Effector memory CD8-positive, alpha-beta T cell (primary cell): ENCODE measurements at regions not wholly inside any gene's neighbourhood (a gene's known extent, or its start where the extent isn't known, plus 50 kb on each side); places are given as distances from the start of the nearest gene placed in this dataset.

ENCODE experiments used
- ATAC-seq: fragments of 150-1000 bp; cut with Tn5 transposase; replicated peaks from 2 replicates; pipeline ENCODE4 v1.10.0; 2021; ENCODE audit warnings: mild to moderate bottlenecking, moderate library complexity
- DNase-seq, 3 experiments: peaks; one replicate each; pipeline ENCODE4 v3.0.0; 2021
- H3K27ac Mint-ChIP-seq, 2 donors: one replicate each; pipeline ENCODE4 v1.8.0; 2022; ENCODE audit warnings: mild to moderate bottlenecking in 2 of 2, mixed read lengths in 2 of 2, moderate library complexity in 2 of 2
- H3K27me3 Mint-ChIP-seq, 2 donors: one replicate each; pipeline ENCODE4 v1.8.0; 2022; ENCODE audit warnings: mixed read lengths in 2 of 2
- H3K36me3 Mint-ChIP-seq: one replicate; pipeline ENCODE4 v1.8.0; 2022; ENCODE audit warnings: mild to moderate bottlenecking, moderate library complexity, mixed read lengths; ENCODE audit not compliant: insufficient read depth
- H3K4me1 Mint-ChIP-seq, 2 donors: one replicate each; pipeline ENCODE4 v1.8.0; 2022; ENCODE audit warnings: low read depth in 2 of 2, mixed read lengths in 2 of 2
- H3K4me3 Mint-ChIP-seq, 2 donors: one replicate each; pipeline ENCODE4 v1.8.0; 2022; ENCODE audit warnings: mild to moderate bottlenecking in 2 of 2, mixed read lengths in 2 of 2, moderate library complexity in 2 of 2
- H3K9me3 Mint-ChIP-seq, 2 donors: one replicate each; pipeline ENCODE4 v1.8.0; 2022; ENCODE audit warnings: mixed read lengths in 2 of 2

DNA sequence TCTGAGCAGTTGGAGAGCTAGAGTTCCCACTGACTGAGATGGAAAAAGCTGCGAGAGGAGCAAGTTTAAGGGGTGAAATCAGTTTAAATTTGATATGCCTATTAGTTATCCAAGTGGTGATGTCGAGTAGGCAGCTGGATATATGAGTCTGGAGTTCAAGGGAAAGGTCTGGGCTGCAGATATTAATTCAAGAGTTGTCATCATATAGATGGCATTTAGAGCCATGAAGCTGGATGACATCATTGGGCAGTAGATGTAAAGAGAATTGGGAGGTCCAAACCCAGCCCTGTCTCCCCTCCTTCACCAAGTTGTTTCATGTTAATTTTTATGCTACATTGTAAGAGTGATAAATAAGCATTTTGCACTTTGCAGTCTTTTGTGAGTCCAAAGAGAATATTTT lies 898.1 kb downstream of the GALC start:
- no peak for DNase-seq
- H3K4me1 Mint-ChIP-seq, result no peaks in the 10 kb centered on the region
- no peaks in the 10 kb centered on the region for H3K36me3 Mint-ChIP-seq
- no peak for ATAC-seq
- H3K27me3 Mint-ChIP-seq, result no peaks in the 10 kb centered on the region
- H3K4me3 Mint-ChIP-seq, result no peak overlapping the region
- no peak overlapping the region for H3K27ac Mint-ChIP-seq
- H3K9me3 Mint-ChIP-seq, result peaks cover 8 to 9% of the 10 kb centered on the region in 2 donors

DNA sequence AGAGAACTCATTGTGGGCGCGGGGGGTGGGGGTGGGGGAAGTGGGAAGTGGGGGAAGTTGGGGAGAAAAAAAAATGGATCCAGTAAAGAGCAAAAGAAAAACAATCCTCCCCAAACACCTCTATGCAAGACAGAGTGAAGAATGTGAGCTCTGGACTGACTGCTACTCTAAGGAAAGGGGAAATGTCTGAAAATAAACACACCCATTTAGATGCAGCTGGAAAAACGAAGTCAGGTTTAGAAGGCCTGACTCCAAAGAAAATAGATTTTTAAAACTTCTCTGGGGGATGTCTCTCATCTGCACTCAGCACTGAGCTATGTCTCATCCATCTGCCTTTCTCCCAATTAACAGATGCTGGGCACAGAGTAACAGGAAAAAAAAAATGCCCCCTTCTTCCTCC lies 904.4 kb downstream of the GALC start:
- H3K27me3 Mint-ChIP-seq, result no peaks in the 10 kb centered on the region
- no peak overlapping the region for H3K27ac Mint-ChIP-seq
- ATAC-seq, result no peak
- no peak for DNase-seq
- no peaks in the 10 kb centered on the region for H3K36me3 Mint-ChIP-seq
- no peaks in the 10 kb centered on the region for H3K4me1 Mint-ChIP-seq
- no peak overlapping the region for H3K4me3 Mint-ChIP-seq
- peaks cover 8 to 9% of the 10 kb centered on the region in 2 donors for H3K9me3 Mint-ChIP-seq

- ATAC-seq, result no peak
- Mint-ChIP-seq H3K9me3 (peaks cover 9 to 15% of the 10 kb centered on the region in 2 donors), H3K4me1 (no peaks in the 10 kb centered on the region), H3K27ac (no peak overlapping the region), H3K4me3 (no peak overlapping the region), H3K27me3 (no peaks in the 10 kb centered on the region), H3K36me3 (no peaks in the 10 kb centered on the region)
- no peak for DNase-seq
These were observed 905.1 kb downstream of the GALC start for GRCh38 chr14:87087881-87088280.

- DNase-seq, result no peak
- H3K27ac Mint-ChIP-seq, result no peak overlapping the region
These were observed 908.1 kb downstream of the GALC start for GRCh38 chr14:87084908-87085307.

DNA sequence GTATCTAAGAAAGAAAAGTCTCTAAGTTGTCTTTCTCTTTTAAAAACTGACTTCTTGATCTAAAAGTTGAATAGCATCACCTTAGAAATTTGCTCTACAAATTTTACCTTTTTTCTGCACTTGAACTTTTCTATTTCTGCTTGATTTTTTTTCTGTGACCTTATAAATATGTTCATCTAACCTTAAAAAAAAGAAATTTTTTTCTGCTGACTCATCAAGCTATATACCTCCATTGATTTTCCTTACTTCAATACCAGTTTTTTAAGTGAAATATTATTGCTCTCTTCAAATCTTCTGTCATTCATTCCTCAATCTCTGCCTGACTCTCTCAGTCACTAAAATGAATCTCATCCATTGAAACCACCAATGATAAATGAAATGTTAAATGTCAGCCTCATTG lies 910.1 kb downstream of the GALC start:
- Mint-ChIP-seq H3K36me3 (no peaks in the 10 kb centered on the region), H3K9me3 (peaks cover 17 to 24% of the 10 kb centered on the region in 2 donors)

More at GRCh38 chr14:87084908-87085307, 908.1 kb downstream of the GALC start:
- ATAC-seq, result no peak
- no peak overlapping the region for H3K4me3 Mint-ChIP-seq
- H3K4me1 Mint-ChIP-seq, result no peaks in the 10 kb centered on the region
- H3K27me3 Mint-ChIP-seq, result no peaks in the 10 kb centered on the region
- H3K36me3 Mint-ChIP-seq, result no peaks in the 10 kb centered on the region
- peaks cover 17 to 24% of the 10 kb centered on the region in 2 donors for H3K9me3 Mint-ChIP-seq

DNA sequence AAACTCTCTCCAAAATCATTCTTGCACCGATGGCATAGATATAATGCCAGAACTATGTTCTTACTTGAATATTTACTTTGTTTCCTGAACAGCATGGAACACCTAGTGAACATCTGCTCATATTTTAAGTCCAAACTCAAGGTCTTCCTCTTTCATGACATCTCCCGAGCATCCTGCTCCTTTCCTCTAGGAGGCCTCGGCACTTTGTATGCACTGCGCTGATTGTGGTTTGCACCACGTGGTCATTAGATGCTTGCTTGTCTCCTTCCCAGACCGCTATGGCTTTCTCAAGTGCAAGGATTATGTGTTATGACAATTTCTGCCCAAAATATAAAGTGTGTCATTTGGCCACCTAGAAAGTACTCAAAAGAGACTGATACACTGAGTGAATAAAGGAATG lies 912.0 kb downstream of the GALC start:
- Mint-ChIP-seq H3K27me3 (no peaks in the 10 kb centered on the region), H3K4me3 (no peak overlapping the region), H3K36me3 (no peaks in the 10 kb centered on the region), H3K27ac (no peak overlapping the region), H3K4me1 (no peaks in the 10 kb centered on the region), H3K9me3 (peaks cover 17 to 24% of the 10 kb centered on the region in 2 donors)
- DNase-seq, result no peak
- ATAC-seq, result no peak

More for the DNA sequence above, 910.1 kb downstream of the GALC start:
- DNase-seq (no peak), ATAC-seq (no peak)
- H3K27ac Mint-ChIP-seq, result no peak overlapping the region
- no peaks in the 10 kb centered on the region for H3K4me1 Mint-ChIP-seq
- H3K27me3 Mint-ChIP-seq, result no peaks in the 10 kb centered on the region
- H3K4me3 Mint-ChIP-seq, result no peak overlapping the region

GRCh38 chr14:87080146-87080545 lies 912.8 kb downstream of the GALC start:
- no peaks in the 10 kb centered on the region for H3K27me3 Mint-ChIP-seq
- ATAC-seq, result no peak
- DNase-seq, result no peak
- H3K36me3 Mint-ChIP-seq, result no peaks in the 10 kb centered on the region
- H3K4me1 Mint-ChIP-seq, result no peaks in the 10 kb centered on the region
- peaks cover 14 to 18% of the 10 kb centered on the region in 2 donors for H3K9me3 Mint-ChIP-seq
- H3K27ac Mint-ChIP-seq, result no peak overlapping the region
- H3K4me3 Mint-ChIP-seq, result no peak overlapping the region

GRCh38 chr14:87079416-87079815 lies 913.6 kb downstream of the GALC start:
- Mint-ChIP-seq H3K4me3 (no peak overlapping the region), H3K4me1 (no peaks in the 10 kb centered on the region), H3K27ac (no peak overlapping the region), H3K36me3 (no peaks in the 10 kb centered on the region), H3K27me3 (no peaks in the 10 kb centered on the region), H3K9me3 (peaks cover 14 to 17% of the 10 kb centered on the region in 2 donors)
- DNase-seq (no peak), ATAC-seq (no peak)

DNA sequence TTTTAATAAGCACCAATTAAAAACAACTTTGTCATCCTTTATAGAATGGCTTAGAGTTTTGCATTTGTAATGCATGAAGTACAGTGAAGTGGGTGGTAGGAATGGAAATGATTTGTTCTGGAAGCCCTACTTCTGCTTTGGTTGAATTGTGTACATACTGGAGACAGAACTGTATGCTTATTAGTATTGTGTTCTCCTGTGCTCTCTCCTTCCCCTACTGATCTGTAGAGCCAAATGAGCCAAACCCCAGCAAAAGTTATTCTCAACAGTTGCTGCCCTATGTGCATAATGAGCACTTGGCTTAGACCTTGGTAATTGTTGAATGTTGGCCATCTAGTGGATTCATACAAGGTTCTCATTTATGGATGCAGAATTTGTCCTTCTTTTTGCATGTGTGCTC lies 916.1 kb downstream of the GALC start:
- Mint-ChIP-seq H3K9me3 (peaks cover 0 to 4% of the 10 kb centered on the region in 2 donors), H3K27me3 (no peaks in the 10 kb centered on the region), H3K36me3 (no peaks in the 10 kb centered on the region), H3K4me3 (no peak overlapping the region), H3K27ac (no peak overlapping the region), H3K4me1 (no peaks in the 10 kb centered on the region)
- no peak for ATAC-seq
- no peak for DNase-seq

DNA sequence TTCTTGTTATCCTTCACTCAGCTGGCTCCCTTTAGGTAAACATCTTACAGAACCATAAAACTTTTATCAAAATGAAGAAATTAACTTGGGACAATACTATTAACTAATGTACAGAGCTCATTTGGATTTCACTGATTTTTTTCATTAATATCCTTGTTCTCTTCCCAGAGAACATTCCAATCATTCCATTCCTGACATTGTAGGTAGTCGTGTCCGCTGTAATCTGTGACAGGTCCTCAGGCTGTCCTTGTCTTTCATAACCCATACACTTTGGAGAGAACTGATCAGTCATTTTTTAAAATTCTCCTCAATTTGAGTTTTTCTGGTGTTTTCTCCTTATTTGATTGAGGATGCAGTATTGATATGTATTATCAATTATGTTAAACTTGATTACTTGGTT lies 916.8 kb downstream of the GALC start:
- no peaks in the 10 kb centered on the region for H3K36me3 Mint-ChIP-seq
- DNase-seq, result no peak
- no peak overlapping the region for H3K27ac Mint-ChIP-seq
- H3K4me1 Mint-ChIP-seq, result no peaks in the 10 kb centered on the region
- H3K4me3 Mint-ChIP-seq, result no peak overlapping the region
- no peak for ATAC-seq
- peaks cover 7% of the 10 kb centered on the region in 2 donors for H3K9me3 Mint-ChIP-seq
- no peaks in the 10 kb centered on the region for H3K27me3 Mint-ChIP-seq

DNA sequence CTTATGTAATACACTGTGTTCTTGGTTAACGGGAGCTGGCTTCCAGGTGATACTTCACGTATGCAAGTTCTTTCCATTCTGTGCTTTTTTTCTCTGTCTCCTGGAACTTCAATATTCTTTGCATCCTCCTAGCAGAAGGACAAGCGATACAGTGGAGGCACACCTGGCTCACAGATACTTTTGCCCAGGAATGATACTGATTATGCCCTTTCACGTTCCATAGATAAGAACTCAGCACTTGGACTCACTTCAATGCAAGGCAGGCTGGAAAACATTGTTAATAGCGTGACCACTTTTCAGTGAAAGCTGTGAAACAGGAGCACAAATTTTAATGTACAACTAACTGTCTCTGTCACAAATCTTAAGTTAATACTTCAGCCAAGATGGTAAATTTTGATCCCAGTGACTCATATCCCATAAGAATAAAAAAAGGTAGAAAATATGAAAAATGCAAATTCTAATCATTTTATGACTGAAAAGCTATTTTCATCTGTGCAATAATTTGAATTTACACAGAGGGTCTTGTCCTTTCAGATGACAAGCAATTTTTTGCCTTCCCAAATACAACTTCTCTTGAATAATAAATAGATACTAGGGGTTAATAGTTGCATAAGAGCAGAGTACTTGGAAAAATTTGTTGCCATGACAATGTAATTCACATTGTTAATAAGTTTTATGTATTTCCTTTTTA lies 919.0 kb downstream of the GALC start:
- no peaks in the 10 kb centered on the region for H3K36me3 Mint-ChIP-seq
- no peak overlapping the region for H3K4me3 Mint-ChIP-seq
- DNase-seq (no peak), ATAC-seq (no peak)
- H3K4me1 Mint-ChIP-seq, result no peaks in the 10 kb centered on the region
- H3K9me3 Mint-ChIP-seq, result peaks cover 7 to 14% of the 10 kb centered on the region in 2 donors
- H3K27ac Mint-ChIP-seq, result no peak overlapping the region
- no peaks in the 10 kb centered on the region for H3K27me3 Mint-ChIP-seq

GRCh38 chr14:87067591-87067990 lies 925.4 kb downstream of the GALC start:
- no peak for ATAC-seq
- DNase-seq, result no peak
- Mint-ChIP-seq H3K36me3 (no peaks in the 10 kb centered on the region), H3K9me3 (peaks cover 11 to 14% of the 10 kb centered on the region in 2 donors), H3K4me3 (no peak overlapping the region), H3K4me1 (no peaks in the 10 kb centered on the region), H3K27ac (no peak overlapping the region), H3K27me3 (no peaks in the 10 kb centered on the region)

- Mint-ChIP-seq H3K36me3 (no peaks in the 10 kb centered on the region), H3K4me1 (no peaks in the 10 kb centered on the region), H3K27me3 (no peaks in the 10 kb centered on the region), H3K4me3 (no peak overlapping the region), H3K9me3 (peaks cover 11 to 14% of the 10 kb centered on the region in 2 donors), H3K27ac (no peak overlapping the region)
- DNase-seq (no peak), ATAC-seq (no peak)
These were observed 925.9 kb downstream of the GALC start for GRCh38 chr14:87067061-87067460.

DNA sequence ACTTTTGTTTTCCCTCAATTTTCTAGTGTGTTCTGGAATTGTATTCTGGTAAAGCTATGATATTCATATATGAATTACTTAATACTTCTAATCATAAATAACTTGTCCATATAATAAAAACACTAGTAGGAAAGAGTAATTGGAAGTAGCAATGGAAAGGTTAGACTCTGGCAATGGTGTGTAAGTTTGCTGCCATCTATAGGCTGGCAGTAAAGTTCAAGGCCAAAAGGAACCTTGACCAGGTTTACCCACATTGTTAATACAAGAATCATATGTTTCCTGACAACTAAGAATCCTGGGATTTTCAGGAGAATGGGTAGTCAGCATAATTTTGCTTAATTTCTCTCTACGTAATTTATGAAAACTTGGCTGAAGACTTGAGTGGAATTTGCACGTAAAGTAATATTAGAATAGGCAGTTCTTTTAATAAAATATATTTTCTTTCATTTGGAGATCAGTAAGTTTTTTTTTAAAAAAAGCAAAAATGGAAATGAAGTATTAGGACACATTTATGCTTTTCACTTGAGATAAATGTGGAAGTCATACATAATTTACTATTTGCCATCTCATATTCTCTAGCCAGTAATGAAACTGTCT lies 926.7 kb downstream of the GALC start:
- Mint-ChIP-seq H3K4me3 (no peak overlapping the region), H3K9me3 (peaks cover 8 to 9% of the 10 kb centered on the region in 2 donors), H3K27me3 (no peaks in the 10 kb centered on the region), H3K36me3 (no peaks in the 10 kb centered on the region), H3K27ac (no peak overlapping the region), H3K4me1 (no peaks in the 10 kb centered on the region)
- DNase-seq (no peak), ATAC-seq (no peak)
